HEK293 (cell line): ENCODE measurements at regions not wholly inside any gene's neighbourhood (a gene's known extent, or its start where the extent isn't known, plus 50 kb on each side); places are given as distances from the start of the nearest gene placed in this dataset.

Source experiments
- BCL6B ChIP-seq: fragments of 450-650 bp; formaldehyde crosslinking; IDR thresholded peaks from 2 replicates; pipeline ENCODE4 v1.5.1; 2017; ENCODE audit warnings: missing biosample characterization, missing genetic modification characterization
- GLIS1 ChIP-seq: fragments of 450-650 bp; formaldehyde crosslinking; IDR thresholded peaks from 2 replicates; pipeline ENCODE4 v1.5.1; 2016; ENCODE audit warnings: missing biosample characterization, missing genetic modification characterization
- KLF8 ChIP-seq: fragments of 450-650 bp; formaldehyde crosslinking; IDR thresholded peaks from 2 replicates; pipeline ENCODE4 v1.5.1; 2016; ENCODE audit warnings: missing biosample characterization, missing genetic modification characterization
- PRDM10 ChIP-seq: fragments of 450-650 bp; formaldehyde crosslinking; IDR thresholded peaks from 2 replicates; pipeline ENCODE4 v1.5.1; 2016; ENCODE audit warnings: missing biosample characterization, missing genetic modification characterization
- SP3 ChIP-seq: fragments of 450-650 bp; formaldehyde crosslinking; IDR thresholded peaks from 2 replicates; pipeline ENCODE4 v1.5.1; 2016; ENCODE audit warnings: missing biosample characterization, missing genetic modification characterization
- TRIM28 ChIP-seq: IDR thresholded peaks from 2 replicates; pipeline ENCODE4 v1.6.1; 2011; ENCODE audit warnings: low read length, control low read depth, borderline replicate concordance
- ZBTB49 ChIP-seq: fragments of 450-650 bp; formaldehyde crosslinking; IDR thresholded peaks from 2 replicates; pipeline ENCODE4 v1.5.1; 2016; ENCODE audit warnings: missing biosample characterization, missing genetic modification characterization, low read depth
- ZFP37 ChIP-seq: fragments of 450-650 bp; formaldehyde crosslinking; IDR thresholded peaks from 2 replicates; pipeline ENCODE4 v1.5.1; 2016; ENCODE audit warnings: missing biosample characterization, missing genetic modification characterization
- ZFP41 ChIP-seq: fragments of 450-650 bp; formaldehyde crosslinking; IDR thresholded peaks from 2 replicates; pipeline ENCODE4 v1.5.1; 2016; ENCODE audit warnings: missing biosample characterization, missing genetic modification characterization, borderline replicate concordance
- ZNF138 ChIP-seq: fragments of 450-650 bp; formaldehyde crosslinking; IDR thresholded peaks from 2 replicates; pipeline ENCODE4 v1.5.1; 2016; ENCODE audit warnings: missing biosample characterization, missing genetic modification characterization, borderline replicate concordance
- ZNF146 ChIP-seq: fragments of 450-650 bp; formaldehyde crosslinking; IDR thresholded peaks from 2 replicates; pipeline ENCODE4 v1.5.1; 2016; ENCODE audit warnings: missing biosample characterization, missing genetic modification characterization
- ZNF169 ChIP-seq: fragments of 450-650 bp; formaldehyde crosslinking; IDR thresholded peaks from 2 replicates; pipeline ENCODE4 v1.5.1; 2016; ENCODE audit warnings: missing biosample characterization, missing genetic modification characterization
- ZNF19 ChIP-seq: fragments of 450-650 bp; formaldehyde crosslinking; IDR thresholded peaks from 2 replicates; pipeline ENCODE4; 2016; ENCODE audit warnings: missing biosample characterization, missing genetic modification characterization, low read depth
- ZNF2 ChIP-seq: fragments of 450-650 bp; formaldehyde crosslinking; IDR thresholded peaks from 2 replicates; pipeline ENCODE4 v1.5.1; 2016; ENCODE audit warnings: missing biosample characterization, missing genetic modification characterization
- ZNF23 ChIP-seq: fragments of 450-650 bp; formaldehyde crosslinking; IDR thresholded peaks from 2 replicates; pipeline ENCODE4 v1.5.1; 2016; ENCODE audit warnings: missing biosample characterization, missing genetic modification characterization, borderline replicate concordance
- ZNF26 ChIP-seq: fragments of 450-650 bp; formaldehyde crosslinking; IDR thresholded peaks from 2 replicates; pipeline ENCODE4 v1.5.1; 2016; ENCODE audit warnings: missing biosample characterization, missing genetic modification characterization
- ZNF280D ChIP-seq: fragments of 450-650 bp; formaldehyde crosslinking; IDR thresholded peaks from 2 replicates; pipeline ENCODE4 v1.5.1; 2016; ENCODE audit warnings: missing biosample characterization, missing genetic modification characterization
- ZNF426 ChIP-seq: fragments of 450-650 bp; formaldehyde crosslinking; IDR thresholded peaks from 2 replicates; pipeline ENCODE4 v1.5.1; 2017; ENCODE audit warnings: missing biosample characterization, missing genetic modification characterization, mild to moderate bottlenecking, inconsistent platforms, moderate library complexity
- ZNF501 ChIP-seq: fragments of 450-650 bp; formaldehyde crosslinking; IDR thresholded peaks from 2 replicates; pipeline ENCODE4 v1.5.1; 2016; ENCODE audit warnings: missing biosample characterization, missing genetic modification characterization
- ZNF510 ChIP-seq: fragments of 450-650 bp; formaldehyde crosslinking; IDR thresholded peaks from 2 replicates; pipeline ENCODE4 v1.5.1; 2018; ENCODE audit warnings: mild to moderate bottlenecking, missing genetic modification characterization, missing biosample characterization; ENCODE audit not compliant: insufficient replicate concordance
- ZNF529 ChIP-seq: fragments of 450-650 bp; formaldehyde crosslinking; IDR thresholded peaks from 2 replicates; pipeline ENCODE4 v1.5.1; 2017; ENCODE audit warnings: missing genetic modification characterization, missing biosample characterization; ENCODE audit not compliant: insufficient replicate concordance
- ZNF549 ChIP-seq: fragments of 450-650 bp; IDR thresholded peaks from 2 replicates; pipeline ENCODE4 v1.5.1; 2018; ENCODE audit warnings: missing biosample characterization, missing genetic modification characterization, mild to moderate bottlenecking, inconsistent platforms, moderate library complexity
- ZNF624 ChIP-seq: fragments of 450-650 bp; formaldehyde crosslinking; IDR thresholded peaks from 2 replicates; pipeline ENCODE4 v1.5.1; 2017; ENCODE audit warnings: missing biosample characterization, missing genetic modification characterization
- ZNF654 ChIP-seq: fragments of 450-650 bp; formaldehyde crosslinking; IDR thresholded peaks from 2 replicates; pipeline ENCODE4 v1.5.1; 2016; ENCODE audit warnings: low read depth, missing biosample characterization, missing genetic modification characterization
- ZNF658 ChIP-seq: fragments of 450-650 bp; formaldehyde crosslinking; IDR thresholded peaks from 2 replicates; pipeline ENCODE4; 2016; ENCODE audit warnings: missing biosample characterization, missing genetic modification characterization
- ZNF692 ChIP-seq: fragments of 450-650 bp; formaldehyde crosslinking; IDR thresholded peaks from 2 replicates; pipeline ENCODE4 v1.5.1; 2016; ENCODE audit warnings: missing biosample characterization, missing genetic modification characterization
- ZNF776 ChIP-seq: fragments of 450-650 bp; formaldehyde crosslinking; IDR thresholded peaks from 2 replicates; pipeline ENCODE4 v1.5.0; 2017; ENCODE audit warnings: missing biosample characterization, missing genetic modification characterization, borderline replicate concordance

GRCh38 chr5:85484982-85485574, 1100.4 kb upstream of the EDIL3 start (continued):
- no peak for TF ChIP-seq PRDM10 (tag by site-specific recombination)
- TF ChIP-seq ZNF529, result no peak
- no peak for TF ChIP-seq ZBTB49 (tag by site-specific recombination)
- TF ChIP-seq ZNF501 (tag by site-specific recombination), result no peak
- TF ChIP-seq ZNF138, result no peak
- no peak for TF ChIP-seq ZNF426
- peak; percentile 94 for TF ChIP-seq ZNF280D (tag by site-specific recombination)
- no peak for TF ChIP-seq ZNF169 (tag by site-specific recombination)
- TF ChIP-seq ZNF23 (tag by site-specific recombination), result no peak
- no peak for TF ChIP-seq ZFP37 (tag by site-specific recombination)
- 0 out of 2 replicates have a peak, but pooled peaks have one; percentile 22 for TF ChIP-seq ZNF26
- no peak for TF ChIP-seq KLF8
- TF ChIP-seq GLIS1 (tag by site-specific recombination), result no peak
- TF ChIP-seq ZNF692 (tag by site-specific recombination), result no peak
- no peak for TF ChIP-seq ZNF654 (tag by site-specific recombination)
- no peak for TF ChIP-seq BCL6B (tag by site-specific recombination)
- TF ChIP-seq ZNF2 (tag by site-specific recombination), result no peak
- TF ChIP-seq ZNF510 (tag by site-specific recombination), result peak; percentile 28
- no peak for TF ChIP-seq ZFP41 (tag by site-specific recombination)
- no peak for TF ChIP-seq ZNF146 (tag by site-specific recombination)
- TF ChIP-seq SP3 (tag by site-specific recombination), result no peak
- TF ChIP-seq ZNF658 (tag by site-specific recombination), result no peak
- TF ChIP-seq ZNF776 (tag by site-specific recombination), result no peak
- peak; percentile 83 for TF ChIP-seq ZNF549 (tag by site-specific recombination)
- TF ChIP-seq ZNF19, result no peak
- peak; percentile 94 for TF ChIP-seq TRIM28
- TF ChIP-seq ZNF624 (tag by site-specific recombination), result no peak
